ENCODE measurements at regions not wholly inside any gene's neighbourhood (a gene's known extent, or its start where the extent isn't known, plus 50 kb on each side); places are given as distances from the start of the nearest gene placed in this dataset.

DNA sequence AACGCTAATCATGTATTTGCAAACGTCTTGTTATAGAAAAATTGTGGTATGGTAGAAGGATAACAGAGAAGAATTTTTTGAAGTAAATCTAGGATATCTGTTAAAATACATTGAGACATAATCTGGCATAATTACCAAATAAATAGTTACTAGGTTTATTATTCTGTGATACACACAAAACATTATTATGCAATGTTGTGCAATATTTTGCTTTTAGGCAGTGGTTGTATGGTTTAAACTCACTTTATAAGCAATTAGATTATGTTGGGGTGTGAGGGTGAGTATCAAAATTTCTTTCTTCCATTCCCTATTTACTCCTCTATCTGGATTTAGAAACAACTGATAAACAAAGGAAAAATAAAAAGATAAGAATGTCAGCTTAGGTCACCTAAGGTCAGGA is 385.6 kb downstream of the SLITRK6 start:
- no peak for TF ChIP-seq CTCF (IDR thresholded peaks at IDR 0.05)
- TF ChIP-seq POLR2A (IDR thresholded peaks at IDR 0.05) = no peak

All from esophagus squamous epithelium (tissue), 4 donors.